ENCODE measurements at regions not wholly inside any gene's neighbourhood (a gene's known extent, or its start where the extent isn't known, plus 50 kb on each side); places are given as distances from the start of the nearest gene placed in this dataset.
A peak's percentile ranks its signal among the peaks of the same experiment; 100 is the strongest.

DNA sequence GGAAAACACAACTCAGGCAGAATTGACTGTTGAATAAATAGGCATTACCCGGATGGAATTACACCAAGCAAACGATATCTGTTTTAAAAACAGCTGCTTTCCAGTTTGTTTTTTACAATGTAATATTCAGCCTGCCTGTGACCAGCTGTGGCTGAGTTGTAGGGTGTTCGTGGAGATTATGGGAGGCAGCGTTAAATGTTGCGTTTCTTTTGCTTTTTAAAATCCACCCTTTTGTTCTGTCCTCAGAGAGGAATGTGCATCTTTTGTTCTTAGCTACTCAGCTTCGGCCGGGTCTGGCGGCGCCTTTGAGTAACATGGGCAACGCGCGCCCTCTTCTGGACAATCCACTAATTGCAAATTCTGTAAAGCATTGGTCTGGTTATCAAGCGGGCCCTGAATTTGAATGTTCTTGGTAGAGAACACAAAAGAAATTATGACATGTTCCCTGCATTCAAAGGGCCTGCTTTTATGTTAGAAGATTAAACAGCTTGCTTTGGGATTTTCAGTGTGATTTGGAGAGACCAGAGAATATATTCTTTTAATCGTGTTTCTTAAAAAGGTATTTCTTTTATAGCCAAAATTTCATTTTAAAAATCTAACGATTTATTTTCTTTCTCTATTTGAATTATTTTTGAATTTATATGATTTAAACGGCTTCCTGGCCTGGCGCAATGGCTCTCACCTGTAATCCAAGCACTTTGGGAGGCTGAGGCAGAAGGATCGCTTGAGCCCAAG lies 76.3 kb upstream of the TRIM2 start:
- Histone ChIP-seq H3K27ac (ENCODE audit: insufficient read depth, low read length) (no peak overlapping the region), H4K20me1 (ENCODE audit: control insufficient read depth, extremely low read depth, insufficient read depth, low read length) (peaks cover 1% of the 10 kb centered on the region), H2AFZ (ENCODE audit: low read length) (no peak overlapping the region), H3K4me1 (ENCODE audit: control insufficient read depth, extremely low read depth, insufficient read depth, low read length) (no peaks in the 10 kb centered on the region), H3K27me3 (ENCODE audit: control insufficient read depth, insufficient read depth, low read length) (no peaks in the 10 kb centered on the region), H3K36me3 (ENCODE audit: control insufficient read depth, insufficient read depth, low read length) (no peaks in the 10 kb centered on the region), H3K4me3 (replicated peaks in 1 of 4; ENCODE audit: control extremely low read depth in 1 of 4, insufficient read depth in 1 of 4, low read depth in 3 of 4, low read length in 4 of 4) (peak overlapping the region in 2 of 4 experiments; percentile 34 to 35), H3K4me2 (ENCODE audit: extremely low read depth, insufficient read depth, low read length) (no peak overlapping the region), H3K9ac (ENCODE audit: insufficient read depth, low read length) (no peak overlapping the region), H3K79me2 (ENCODE audit: control insufficient read depth, insufficient read depth, low read length) (no peaks in the 10 kb centered on the region), H3K9me3 (ENCODE audit: control insufficient read depth, insufficient read depth, low read depth, low read length) (no peaks in the 10 kb centered on the region)
- peak; percentile 69 to 85 for DNase-seq (ENCODE audit: low read depth in 2 of 2)
- TF ChIP-seq EZH2 (IDR thresholded peaks at IDR 0.05; ENCODE audit: low read length, missing control alignments), result no peak
- TF ChIP-seq, protein P1, sequence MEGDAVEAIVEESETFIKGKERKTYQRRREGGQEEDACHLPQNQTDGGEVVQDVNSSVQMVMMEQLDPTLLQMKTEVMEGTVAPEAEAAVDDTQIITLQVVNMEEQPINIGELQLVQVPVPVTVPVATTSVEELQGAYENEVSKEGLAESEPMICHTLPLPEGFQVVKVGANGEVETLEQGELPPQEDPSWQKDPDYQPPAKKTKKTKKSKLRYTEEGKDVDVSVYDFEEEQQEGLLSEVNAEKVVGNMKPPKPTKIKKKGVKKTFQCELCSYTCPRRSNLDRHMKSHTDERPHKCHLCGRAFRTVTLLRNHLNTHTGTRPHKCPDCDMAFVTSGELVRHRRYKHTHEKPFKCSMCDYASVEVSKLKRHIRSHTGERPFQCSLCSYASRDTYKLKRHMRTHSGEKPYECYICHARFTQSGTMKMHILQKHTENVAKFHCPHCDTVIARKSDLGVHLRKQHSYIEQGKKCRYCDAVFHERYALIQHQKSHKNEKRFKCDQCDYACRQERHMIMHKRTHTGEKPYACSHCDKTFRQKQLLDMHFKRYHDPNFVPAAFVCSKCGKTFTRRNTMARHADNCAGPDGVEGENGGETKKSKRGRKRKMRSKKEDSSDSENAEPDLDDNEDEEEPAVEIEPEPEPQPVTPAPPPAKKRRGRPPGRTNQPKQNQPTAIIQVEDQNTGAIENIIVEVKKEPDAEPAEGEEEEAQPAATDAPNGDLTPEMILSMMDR (conservative IDR thresholded peaks at IDR 0.05 in 1 of 2, IDR thresholded peaks at IDR 0.05 in 1 of 2; ENCODE audit: low read depth in 1 of 2, low read length in 2 of 2), result peak; percentile 73 to 79

DNA sequence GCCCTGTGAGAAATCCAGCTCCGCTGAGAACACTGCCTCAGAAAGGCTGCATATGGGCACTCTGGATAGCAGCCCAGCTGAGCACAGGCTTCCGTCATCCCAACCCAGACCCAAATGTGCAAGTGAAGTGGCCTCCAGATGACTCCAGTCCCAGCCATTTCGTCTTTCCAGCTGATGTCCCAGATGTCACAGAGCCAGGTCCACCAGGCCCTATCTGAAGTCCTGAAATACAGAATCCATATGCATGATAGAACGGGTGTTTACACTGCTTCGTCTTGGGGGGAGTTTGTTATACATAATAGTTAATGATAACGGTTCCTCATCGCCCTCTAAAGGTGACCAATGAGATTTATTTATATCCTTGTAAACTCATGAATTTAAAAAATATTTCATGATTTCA lies 72.6 kb upstream of the TRIM2 start:
- Histone ChIP-seq H3K9me3 (ENCODE audit: control insufficient read depth, insufficient read depth, low read depth, low read length) (no peaks in the 10 kb centered on the region), H3K4me2 (ENCODE audit: extremely low read depth, insufficient read depth, low read length) (peak overlapping the region; percentile 51), H3K36me3 (ENCODE audit: control insufficient read depth, insufficient read depth, low read length) (no peaks in the 10 kb centered on the region), H3K4me3 (replicated peaks in 1 of 4; ENCODE audit: control extremely low read depth in 1 of 4, insufficient read depth in 1 of 4, low read depth in 3 of 4, low read length in 4 of 4) (no peak overlapping the region), H4K20me1 (ENCODE audit: control insufficient read depth, extremely low read depth, insufficient read depth, low read length) (peaks cover 1% of the 10 kb centered on the region), H3K4me1 (ENCODE audit: control insufficient read depth, extremely low read depth, insufficient read depth, low read length) (no peaks in the 10 kb centered on the region), H3K27ac (ENCODE audit: insufficient read depth, low read length) (no peak overlapping the region), H3K79me2 (ENCODE audit: control insufficient read depth, insufficient read depth, low read length) (no peaks in the 10 kb centered on the region), H3K27me3 (ENCODE audit: control insufficient read depth, insufficient read depth, low read length) (no peaks in the 10 kb centered on the region), H3K9ac (ENCODE audit: insufficient read depth, low read length) (no peak overlapping the region), H2AFZ (ENCODE audit: low read length) (peak overlapping the region; percentile 55)
- TF ChIP-seq EZH2 (IDR thresholded peaks at IDR 0.05; ENCODE audit: low read length, missing control alignments), result no peak
- TF ChIP-seq, protein P1 (conservative IDR thresholded peaks at IDR 0.05 in 1 of 2, IDR thresholded peaks at IDR 0.05 in 1 of 2; ENCODE audit: low read depth in 1 of 2, low read length in 2 of 2), result peak in 1 of 2 donors; percentile 25
- DNase-seq (ENCODE audit: low read depth in 2 of 2), result peak in 1 of 2 donors; percentile 36

GRCh38 chr4:153137159-153137558 lies 67.1 kb upstream of the TRIM2 start:
- Histone ChIP-seq H3K9ac (ENCODE audit: insufficient read depth, low read length) (no peak overlapping the region), H3K4me3 (replicated peaks in 1 of 4; ENCODE audit: control extremely low read depth in 1 of 4, insufficient read depth in 1 of 4, low read depth in 3 of 4, low read length in 4 of 4) (no peak overlapping the region), H3K36me3 (ENCODE audit: control insufficient read depth, insufficient read depth, low read length) (no peaks in the 10 kb centered on the region), H2AFZ (ENCODE audit: low read length) (no peak overlapping the region), H3K79me2 (ENCODE audit: control insufficient read depth, insufficient read depth, low read length) (no peaks in the 10 kb centered on the region), H3K27ac (ENCODE audit: insufficient read depth, low read length) (no peak overlapping the region), H3K27me3 (ENCODE audit: control insufficient read depth, insufficient read depth, low read length) (no peaks in the 10 kb centered on the region), H4K20me1 (ENCODE audit: control insufficient read depth, extremely low read depth, insufficient read depth, low read length) (no peaks in the 10 kb centered on the region), H3K4me1 (ENCODE audit: control insufficient read depth, extremely low read depth, insufficient read depth, low read length) (no peaks in the 10 kb centered on the region), H3K4me2 (ENCODE audit: extremely low read depth, insufficient read depth, low read length) (peak overlapping the region; percentile 62), H3K9me3 (ENCODE audit: control insufficient read depth, insufficient read depth, low read depth, low read length) (no peaks in the 10 kb centered on the region)
- TF ChIP-seq EZH2 (IDR thresholded peaks at IDR 0.05; ENCODE audit: low read length, missing control alignments), result no peak
- TF ChIP-seq, protein P1 (conservative IDR thresholded peaks at IDR 0.05 in 1 of 2, IDR thresholded peaks at IDR 0.05 in 1 of 2; ENCODE audit: low read depth in 1 of 2, low read length in 2 of 2), result no peak
- peak; percentile 70 to 95 for DNase-seq (ENCODE audit: low read depth in 2 of 2)
